Nucleus accumbens (tissue), 56 donors: ENCODE measurements at regions not wholly inside any gene's neighbourhood (a gene's known extent, or its start where the extent isn't known, plus 50 kb on each side); places are given as distances from the start of the nearest gene placed in this dataset.

Source experiments
- DNase-seq, 56 donors: peaks; one replicate each; lab custom pipeline; 2025; lab: John Stamatoyannopoulos, UW

DNA sequence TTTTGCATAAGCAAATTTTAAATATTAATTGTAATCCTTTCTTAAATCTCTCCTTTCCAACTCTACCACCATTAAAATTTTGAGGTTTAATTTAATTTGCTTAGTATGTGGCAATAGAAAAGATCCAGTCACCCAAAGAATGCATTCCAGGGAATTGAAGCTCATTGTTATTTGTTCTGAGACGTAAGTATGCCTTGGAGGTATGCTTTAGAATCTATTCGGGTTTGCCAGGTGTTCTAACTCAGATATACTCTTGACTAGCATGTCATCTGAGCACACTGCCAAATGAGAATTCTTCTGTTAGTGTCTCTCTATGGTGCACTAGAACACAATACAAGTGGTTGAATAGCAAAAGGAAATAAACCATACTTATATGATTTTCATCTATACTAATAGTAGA lies 813.6 kb upstream of the ADGRL2 start:
- no peak for DNase-seq

DNA sequence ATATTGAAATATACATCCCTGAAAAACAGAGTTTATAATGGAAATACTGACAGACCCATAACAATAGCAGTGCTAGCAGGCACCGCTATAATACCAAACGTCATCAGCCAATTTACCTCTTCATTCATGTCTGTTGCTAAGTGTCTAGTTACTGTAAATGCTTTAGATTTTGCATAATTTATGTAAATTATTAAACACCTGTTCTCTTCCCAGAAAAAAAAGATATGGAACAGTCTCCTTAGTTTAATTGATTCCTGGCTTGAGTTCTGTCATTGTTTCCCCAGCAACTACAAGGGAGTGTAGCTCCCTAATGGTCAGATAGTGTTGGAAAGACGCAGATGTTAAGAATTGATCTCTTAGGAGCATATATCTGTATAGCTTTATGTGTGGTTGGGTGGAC lies 817.9 kb upstream of the ADGRL2 start:
- no peak for DNase-seq

DNA sequence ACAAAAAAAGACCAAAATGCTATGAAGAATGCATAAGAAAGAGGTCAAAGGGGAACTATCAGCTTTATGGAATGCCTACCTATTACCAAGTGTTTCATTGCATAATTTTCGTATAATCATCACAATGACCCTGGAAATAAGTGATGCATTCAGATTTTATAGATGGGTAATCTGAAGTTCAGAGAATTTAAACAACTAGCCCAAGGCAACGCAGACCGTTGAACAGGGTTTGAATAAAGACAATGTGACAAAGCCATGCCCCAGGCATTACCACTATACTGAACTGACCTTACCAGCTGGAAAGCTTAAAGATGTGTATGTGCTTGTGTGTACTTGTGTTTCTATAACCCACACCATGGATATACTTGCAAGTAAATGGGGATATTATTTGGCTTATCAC lies 827.6 kb upstream of the ADGRL2 start:
- DNase-seq: no peak

DNA sequence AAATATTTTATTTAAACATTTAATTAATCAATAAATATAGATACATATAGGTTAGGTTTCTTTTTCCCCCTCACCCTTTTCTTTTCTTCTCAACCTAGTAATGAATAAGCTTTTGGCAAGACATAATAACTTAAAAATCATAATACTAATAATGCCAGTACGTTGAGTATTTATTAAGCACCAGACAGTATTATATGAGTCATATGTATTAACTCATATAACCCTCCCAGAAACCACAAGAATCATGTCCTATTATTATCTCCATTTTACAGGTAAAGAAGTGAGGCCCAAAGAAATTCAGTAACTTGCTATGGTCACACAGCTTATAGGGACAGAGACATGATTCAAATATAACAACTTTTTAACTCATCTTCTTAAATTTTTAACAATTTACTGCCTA lies 834.5 kb upstream of the ADGRL2 start:
- no peak for DNase-seq

DNA sequence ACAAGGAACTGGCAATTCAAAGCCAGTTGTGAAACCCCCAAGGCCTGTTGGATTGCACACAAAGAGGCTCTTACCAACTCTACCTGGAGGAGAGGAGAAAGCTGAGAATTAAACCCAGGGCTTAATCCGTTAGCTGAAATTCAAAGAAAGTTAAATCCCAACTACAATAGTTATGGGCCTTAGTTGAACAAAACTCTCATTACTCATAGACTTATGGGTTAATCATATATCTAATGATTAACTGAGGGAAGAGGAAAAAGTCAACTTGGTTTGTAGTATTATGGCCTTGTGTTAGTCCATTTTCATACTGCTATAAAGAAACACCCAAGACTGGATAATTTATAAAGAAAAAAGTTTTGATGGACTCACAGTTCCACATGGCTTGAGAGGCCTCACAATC lies 838.2 kb upstream of the ADGRL2 start:
- DNase-seq: no peak

DNA sequence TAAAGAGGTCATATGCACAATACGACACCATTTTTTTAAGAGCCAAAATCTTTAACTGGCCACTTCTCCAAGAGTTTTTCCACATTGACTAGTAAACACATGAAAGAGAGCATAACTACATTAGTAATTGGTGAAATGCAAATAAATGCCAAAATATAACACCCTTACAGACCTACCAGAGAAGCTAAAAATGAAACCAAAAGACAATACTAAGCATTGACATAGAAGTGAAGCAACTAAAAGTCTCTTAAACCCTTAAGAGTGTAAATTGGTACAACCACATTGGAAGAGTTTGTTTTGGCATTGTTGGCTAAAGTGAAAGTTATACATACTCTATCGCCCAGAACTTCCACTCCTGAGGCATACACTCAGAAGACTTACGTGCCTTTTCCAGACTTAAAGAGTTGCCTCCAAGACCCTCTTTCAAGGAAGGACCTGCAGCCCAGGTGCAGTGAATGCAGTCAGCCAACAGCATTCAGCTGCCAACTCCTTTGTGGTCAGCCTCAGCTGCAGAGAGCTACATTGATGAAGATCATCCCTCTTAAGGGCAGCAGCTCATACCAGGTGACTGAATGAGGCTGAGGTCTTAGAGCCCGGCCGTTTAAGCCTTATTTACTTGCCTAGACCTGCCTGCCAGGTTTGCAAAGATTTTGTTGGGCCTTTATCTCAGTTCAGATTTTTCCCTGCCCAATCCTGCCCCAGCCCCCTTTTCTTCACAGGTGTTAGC lies 839.1 kb upstream of the ADGRL2 start:
- DNase-seq: no peak

DNA sequence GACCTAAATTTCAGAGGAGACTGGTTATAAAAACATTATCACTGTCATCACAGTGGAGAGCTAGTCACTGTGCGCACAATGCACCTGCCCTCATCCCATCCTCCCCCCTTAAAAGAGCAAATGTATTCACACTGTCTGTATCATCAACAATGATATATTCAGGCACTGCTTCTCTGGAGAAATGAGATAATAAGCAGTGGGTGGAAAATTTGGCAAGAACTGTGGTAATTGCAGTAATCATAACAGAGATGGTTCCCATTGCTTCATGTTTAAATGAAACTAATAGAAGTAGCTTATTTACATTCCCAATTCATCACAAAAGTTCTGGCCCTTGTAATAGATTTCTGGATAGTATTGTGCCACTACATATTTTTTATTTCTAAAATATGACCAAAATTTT lies 867.4 kb upstream of the ADGRL2 start:
- no peak for DNase-seq

DNA sequence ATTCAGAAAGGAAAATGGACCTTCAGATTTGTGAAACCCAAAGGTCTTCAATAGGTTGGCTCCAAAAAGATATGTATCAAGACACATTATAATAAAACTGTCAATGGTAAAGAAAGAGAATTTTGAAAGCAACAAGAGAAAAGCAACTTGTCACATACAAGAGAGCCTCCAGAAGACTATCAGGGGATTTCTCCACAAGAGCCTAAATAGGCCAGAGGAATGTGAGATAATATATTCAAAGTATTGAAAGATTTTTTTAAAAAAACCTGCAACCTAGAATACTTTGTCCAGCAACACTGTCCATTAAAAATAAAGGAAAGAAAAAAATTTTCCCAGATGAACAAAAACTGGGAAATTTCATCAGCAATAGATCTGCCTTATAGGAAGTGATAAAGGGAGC lies 869.6 kb upstream of the ADGRL2 start:
- no peak for DNase-seq

DNA sequence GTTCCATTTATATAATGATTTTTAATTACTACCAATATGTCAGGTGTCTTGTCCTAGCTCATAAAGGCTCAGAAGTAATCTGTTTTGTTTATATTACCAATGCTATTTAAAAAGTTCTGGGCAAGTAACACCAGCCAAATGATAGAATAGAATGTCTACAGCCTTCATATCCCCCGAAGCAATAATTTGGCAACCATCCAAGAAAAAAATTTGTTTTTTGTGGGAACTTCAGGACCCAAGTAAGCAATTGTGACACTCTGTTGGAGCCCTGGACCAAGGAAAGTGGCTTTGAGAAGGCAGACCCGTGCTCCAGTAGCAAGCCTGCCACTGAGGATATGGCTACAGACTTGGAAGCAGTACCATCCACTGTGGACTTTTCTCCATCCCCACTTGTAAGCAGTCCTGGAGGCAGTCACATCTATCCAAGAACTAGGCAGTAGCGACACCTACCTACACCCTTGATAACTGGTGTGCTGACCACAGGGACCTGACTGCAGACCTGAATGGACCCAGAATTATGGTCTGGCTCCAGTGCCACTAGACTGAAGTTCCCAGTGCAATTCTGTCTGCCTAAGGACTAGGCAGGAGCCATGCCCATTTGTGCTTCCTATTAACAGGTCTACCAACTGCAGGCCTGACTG lies 870.7 kb upstream of the ADGRL2 start:
- DNase-seq: no peak

DNA sequence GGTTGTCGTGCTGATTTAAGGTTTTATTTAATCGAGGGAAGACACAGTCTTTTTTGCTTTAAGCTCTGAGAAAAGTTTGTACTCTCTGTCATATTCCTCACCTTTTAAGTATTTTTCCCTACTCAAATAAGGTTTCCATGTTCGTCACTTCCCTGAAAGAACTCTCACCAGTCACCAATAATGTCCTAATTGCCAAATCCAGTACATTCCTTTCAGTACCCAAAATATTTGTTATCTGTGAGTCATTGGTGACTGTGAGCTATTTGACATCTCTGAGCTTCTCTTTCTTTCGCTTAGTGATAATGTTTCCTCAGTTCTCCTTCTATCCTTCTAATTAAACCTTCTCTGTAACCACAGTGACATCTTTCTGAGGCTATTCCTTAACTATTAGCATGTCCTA lies 874.2 kb upstream of the ADGRL2 start:
- DNase-seq: no peak

DNA sequence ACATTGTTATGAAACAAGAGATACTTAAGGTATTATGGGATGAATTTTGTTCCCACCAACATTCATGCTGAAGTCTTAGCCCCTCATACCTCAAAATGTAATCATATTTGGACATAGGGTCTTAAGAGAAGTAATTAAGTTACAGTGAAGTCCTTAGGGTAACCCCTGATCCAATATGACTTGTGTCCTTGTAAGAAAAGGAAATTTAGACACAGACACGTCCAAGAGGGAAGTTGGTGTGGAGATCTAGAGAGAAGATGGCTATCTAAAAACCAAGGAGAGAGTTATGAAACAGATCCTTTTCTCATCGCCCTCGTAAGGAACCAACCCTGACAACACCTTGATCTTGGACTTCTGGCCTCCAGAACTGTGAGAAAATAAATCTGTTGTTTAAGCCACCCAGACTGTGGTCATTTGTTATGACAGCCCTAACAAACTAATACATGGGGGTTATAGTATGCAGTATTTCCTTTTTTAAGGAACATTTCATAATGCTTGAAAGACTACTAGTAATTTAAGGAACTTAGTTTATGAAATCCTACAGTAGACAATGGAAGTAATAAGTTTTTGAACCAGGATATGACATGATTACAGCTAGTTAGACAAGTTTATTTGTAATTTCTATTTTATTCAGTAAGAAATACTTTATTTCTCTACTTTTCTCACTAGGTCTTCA lies 875.5 kb upstream of the ADGRL2 start:
- DNase-seq: no peak

DNA sequence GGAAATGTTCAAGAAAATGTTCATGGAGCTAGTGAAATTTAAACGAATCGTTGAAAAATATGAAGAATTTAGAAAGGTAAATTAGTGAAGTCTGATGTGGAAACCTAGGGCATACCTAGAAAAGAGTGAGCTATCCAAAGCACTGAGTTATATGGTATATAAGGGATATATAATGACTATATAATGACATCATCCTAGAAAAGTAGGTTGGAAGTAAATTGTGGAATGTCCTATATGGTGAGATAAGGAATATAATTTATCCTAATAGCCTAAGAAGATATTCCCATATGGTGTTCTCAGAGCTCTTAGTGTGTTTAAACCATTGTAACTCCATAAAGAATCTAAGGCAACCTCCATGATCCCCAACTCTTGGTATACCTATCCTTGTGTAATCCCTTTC lies 876.4 kb upstream of the ADGRL2 start:
- DNase-seq: no peak

DNA sequence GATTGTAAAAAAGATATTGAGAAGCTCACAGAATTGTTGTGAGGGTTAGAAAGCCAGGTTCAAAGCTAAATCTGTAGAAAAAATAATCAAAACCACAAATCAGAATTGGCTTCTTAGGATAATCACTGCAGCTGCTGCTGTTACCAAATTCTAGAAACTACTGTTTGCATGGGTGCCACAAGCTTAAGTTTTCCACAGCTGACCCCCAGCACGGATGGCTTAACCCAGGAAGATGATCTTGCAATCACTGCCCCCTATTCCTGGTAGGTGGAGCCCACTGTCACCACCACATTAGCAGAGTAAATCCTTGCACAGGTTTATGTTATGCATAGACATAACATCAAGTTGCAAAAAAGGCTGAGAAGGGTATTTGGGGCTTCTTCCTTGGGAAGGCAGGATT lies 877.8 kb upstream of the ADGRL2 start:
- no peak for DNase-seq

DNA sequence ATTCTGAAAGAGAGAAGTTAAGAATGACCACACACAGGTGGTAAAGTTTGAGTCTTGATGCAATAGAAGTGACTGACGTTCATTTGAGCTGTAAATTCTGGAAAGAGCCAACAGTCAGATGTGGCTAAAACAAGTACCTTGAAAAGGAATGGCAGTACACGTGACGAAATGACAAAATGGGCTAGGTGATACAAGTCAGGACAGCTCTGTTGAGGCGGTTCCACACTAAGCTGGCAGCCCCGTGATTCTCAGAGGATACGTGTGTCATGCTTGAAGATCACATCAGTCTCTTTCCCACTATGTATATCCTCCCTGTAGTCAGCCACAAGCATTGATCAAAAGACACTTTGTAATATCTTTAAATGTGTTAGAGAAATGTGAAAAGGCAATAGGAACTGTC lies 881.3 kb upstream of the ADGRL2 start:
- no peak for DNase-seq

DNA sequence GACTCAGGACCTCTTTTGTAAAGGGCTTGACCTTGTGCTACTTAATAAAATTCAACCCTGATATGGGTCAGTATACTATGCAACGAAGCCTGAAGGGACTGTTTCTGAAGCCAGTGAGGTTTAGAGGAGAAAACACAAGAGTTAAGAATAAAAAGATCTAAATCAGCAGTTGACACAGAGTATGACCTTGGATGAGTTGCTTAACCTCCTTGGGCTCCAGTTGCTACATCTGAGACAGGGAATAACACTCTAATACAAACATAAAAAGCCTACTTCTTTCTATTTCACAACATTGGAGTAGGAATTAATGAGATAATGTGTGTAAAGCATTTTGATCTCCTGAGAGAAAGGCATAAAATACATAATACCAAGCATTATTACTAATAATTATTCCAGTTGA lies 882.4 kb upstream of the ADGRL2 start:
- DNase-seq: no peak

DNA sequence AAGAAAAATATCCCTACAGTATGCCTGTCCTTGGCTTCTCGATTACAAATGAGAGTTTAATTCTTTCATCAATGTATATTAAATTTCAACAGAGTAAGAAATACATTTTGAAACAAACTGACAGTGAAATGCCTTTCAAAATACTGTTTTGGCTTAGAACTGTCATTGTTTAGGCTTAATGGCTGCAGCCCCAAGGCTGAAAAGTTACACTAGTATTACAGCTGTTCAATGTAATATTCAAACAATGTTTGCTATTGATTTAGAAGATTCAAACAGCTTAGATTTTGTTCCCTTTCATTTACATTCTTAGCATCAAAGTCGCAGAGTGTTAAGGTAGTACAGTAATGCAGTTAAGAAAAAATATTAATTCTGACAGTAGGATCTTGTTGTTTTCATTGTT lies 882.9 kb upstream of the ADGRL2 start:
- DNase-seq: no peak

DNA sequence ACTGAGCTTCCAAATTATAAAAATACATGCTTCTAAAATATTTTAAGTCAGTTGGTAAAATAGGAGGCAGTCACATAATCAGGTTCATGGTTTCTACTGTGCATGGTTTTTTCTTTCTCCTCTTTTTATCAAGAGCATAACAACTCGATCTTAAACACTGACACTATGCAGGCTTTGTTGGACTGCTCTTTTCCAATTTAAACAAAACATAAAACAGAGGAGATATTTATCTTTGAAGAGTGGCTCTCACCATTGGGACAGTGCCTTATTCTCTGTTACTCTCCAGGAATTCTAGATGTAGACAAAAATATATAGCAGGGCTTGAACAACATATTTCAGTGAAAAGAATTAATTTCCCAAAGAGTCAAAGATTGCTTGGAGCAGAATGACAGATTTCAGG lies 883.5 kb upstream of the ADGRL2 start:
- DNase-seq: no peak

DNA sequence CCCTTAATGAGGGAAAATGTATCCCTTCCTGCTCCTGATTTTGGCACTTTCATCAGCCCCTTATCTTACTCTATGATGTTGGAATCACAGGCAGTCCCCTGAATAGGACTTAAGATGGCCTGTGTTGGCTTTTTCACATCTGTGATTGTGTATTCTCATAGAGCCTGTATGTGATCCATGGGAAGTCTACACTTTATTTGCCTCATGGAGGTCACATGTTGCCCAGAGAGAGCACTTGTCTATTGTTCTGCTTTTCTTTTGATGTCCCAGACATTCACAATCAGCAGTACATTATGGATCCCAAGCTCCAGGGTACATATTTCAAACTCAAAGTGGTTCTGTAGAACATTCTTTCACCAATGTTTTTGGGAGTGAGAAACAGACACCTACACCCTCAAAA lies 885.2 kb upstream of the ADGRL2 start:
- DNase-seq: no peak

DNA sequence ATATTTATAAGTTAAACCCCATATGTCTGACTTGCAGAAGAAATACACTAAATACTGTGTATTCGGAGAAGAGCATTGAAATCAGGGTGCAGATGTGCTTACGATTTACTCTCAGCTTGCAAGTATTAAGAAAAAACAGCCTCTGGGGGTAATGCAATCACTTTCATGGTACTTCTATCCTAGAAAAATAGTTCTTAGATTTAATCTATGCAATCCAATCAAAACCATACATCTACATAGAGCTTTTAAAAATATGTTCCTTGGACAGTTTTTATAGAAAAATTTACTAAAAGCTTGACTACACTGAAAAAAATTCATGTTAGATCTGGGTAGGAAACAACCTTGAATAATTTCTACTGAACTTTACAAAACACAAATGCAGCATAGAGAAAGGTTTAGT lies 890.3 kb upstream of the ADGRL2 start:
- no peak for DNase-seq

DNA sequence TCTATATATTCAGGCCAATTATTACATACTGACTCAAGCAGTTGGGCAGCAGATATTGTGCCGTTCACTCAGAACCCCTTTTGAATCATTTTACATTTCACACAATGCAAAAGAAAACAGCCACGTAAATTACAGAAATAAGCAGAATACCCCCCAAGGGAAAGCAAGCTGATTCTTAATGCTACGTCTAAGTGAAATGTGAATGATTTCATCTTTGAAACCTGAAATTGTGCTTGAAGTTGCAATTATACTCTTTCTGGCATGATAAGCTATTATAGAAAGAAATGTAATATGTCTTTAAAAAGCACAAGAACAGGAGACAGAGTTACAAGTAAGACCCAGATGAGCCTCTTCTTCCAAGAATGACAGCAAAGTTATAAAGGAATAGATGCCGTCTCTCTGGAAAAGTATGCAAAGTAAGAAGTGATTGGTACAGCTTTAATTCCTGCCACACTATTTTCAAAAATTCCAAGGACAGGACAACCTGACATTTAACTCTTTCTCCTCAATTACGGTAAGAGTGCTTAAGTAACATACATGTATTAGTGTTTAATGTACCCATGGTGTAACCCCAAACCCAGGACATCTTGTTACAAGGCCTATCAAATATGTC lies 891.5 kb upstream of the ADGRL2 start:
- DNase-seq: no peak

DNA sequence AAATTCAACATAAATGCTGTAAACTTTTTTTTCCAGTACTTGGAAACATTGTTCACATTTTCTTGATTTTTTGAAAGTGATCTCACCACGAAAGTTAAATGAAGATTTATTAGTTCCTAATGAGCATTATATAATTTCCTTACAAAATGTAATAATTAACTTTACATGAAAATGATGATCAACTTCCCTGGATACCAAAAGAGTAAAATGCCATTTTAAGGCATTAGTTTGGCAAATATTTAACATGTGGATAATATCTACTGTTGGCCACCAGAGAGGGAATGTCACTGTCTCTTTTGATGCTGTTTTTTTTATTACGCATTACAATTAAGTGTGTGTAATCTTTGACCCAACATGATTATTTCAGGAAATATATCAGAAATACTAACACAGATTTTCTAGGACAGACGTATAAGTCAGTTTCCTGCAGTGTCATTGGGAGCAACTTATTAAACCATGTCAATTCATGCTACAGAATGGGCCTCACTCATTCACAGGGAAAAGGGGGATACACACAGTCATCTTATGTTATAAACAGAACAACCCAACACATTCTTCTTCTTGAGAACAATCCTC lies 903.9 kb upstream of the ADGRL2 start:
- DNase-seq: no peak
